H9 (cell line): ENCODE measurements at regions not wholly inside any gene's neighbourhood (a gene's known extent, or its start where the extent isn't known, plus 50 kb on each side); places are given as distances from the start of the nearest gene placed in this dataset.

ENCODE experiments used
- DNase-seq: peaks from one replicate; pipeline ENCODE4 v3.0.0-alpha.2; 2017
- H2AFZ ChIP-seq: one replicate; pipeline ENCODE4 v1.6.1; 2013; ENCODE audit warnings: mild to moderate bottlenecking, low read length, control low read depth, moderate library complexity
- H2AK5ac ChIP-seq: 2 replicates; pipeline ENCODE4 v1.6.1; 2013; ENCODE audit warnings: low read length, control low read depth, mixed read lengths; ENCODE audit not compliant: insufficient read length
- H2BK120ac ChIP-seq: one replicate; pipeline ENCODE4 v1.6.1; 2013; ENCODE audit warnings: low read depth, mild to moderate bottlenecking, low read length, control low read depth, inconsistent platforms; ENCODE audit not compliant: poor library complexity, severe bottlenecking
- H2BK12ac ChIP-seq: 2 replicates; pipeline ENCODE4 v1.6.1; 2013; ENCODE audit warnings: low read length, control low read depth, mixed read lengths, low read depth; ENCODE audit not compliant: insufficient read length
- H2BK15ac ChIP-seq: 2 replicates; pipeline ENCODE4 v1.6.1; 2013; ENCODE audit warnings: low read depth, low read length, control low read depth
- H2BK20ac ChIP-seq: one replicate; pipeline ENCODE4 v1.6.1; 2013; ENCODE audit warnings: low read depth, mild to moderate bottlenecking, low read length, control low read depth, inconsistent platforms; ENCODE audit not compliant: poor library complexity, severe bottlenecking
- H2BK5ac ChIP-seq: 2 replicates; pipeline ENCODE4 v1.6.1; 2013; ENCODE audit warnings: low read length, control low read depth, mixed read lengths; ENCODE audit not compliant: insufficient read length
- H3K14ac ChIP-seq: 2 replicates; pipeline ENCODE4 v1.6.1; 2013; ENCODE audit warnings: low read length, control low read depth; ENCODE audit not compliant: insufficient read depth
- H3K18ac ChIP-seq: 2 replicates; pipeline ENCODE4 v1.6.1; 2013; ENCODE audit warnings: low read depth, mild to moderate bottlenecking, mixed read lengths, low read length, control low read depth; ENCODE audit not compliant: insufficient read length
- H3K23ac ChIP-seq: 2 replicates; pipeline ENCODE4 v1.6.1; 2013; ENCODE audit warnings: low read length, control low read depth, mixed read lengths, low read depth; ENCODE audit not compliant: insufficient read length
- H3K23me2 ChIP-seq: 2 replicates; pipeline ENCODE4 v1.6.1; 2013; ENCODE audit warnings: low read depth, mild to moderate bottlenecking, mixed read lengths, low read length, control low read depth; ENCODE audit not compliant: insufficient read length, poor library complexity, severe bottlenecking
- H3K27ac ChIP-seq: 2 replicates; pipeline ENCODE4 v1.5.1; 2013; ENCODE audit warnings: low read length, control low read depth, mixed read lengths, low read depth; ENCODE audit not compliant: insufficient read length
- H3K27me3 ChIP-seq: 2 replicates; pipeline ENCODE4 v1.6.1; 2013; ENCODE audit warnings: low read length, control low read depth, inconsistent platforms; ENCODE audit not compliant: insufficient read depth
- H3K4ac ChIP-seq: 2 replicates; pipeline ENCODE4 v1.6.1; 2013; ENCODE audit warnings: low read depth, mild to moderate bottlenecking, control low read depth, inconsistent platforms, low read length, moderate library complexity
- H3K4me1 ChIP-seq: 2 replicates; pipeline ENCODE4 v1.6.1; 2013; ENCODE audit warnings: low read length, control low read depth, inconsistent platforms; ENCODE audit not compliant: insufficient read depth
- H3K4me2 ChIP-seq: 2 replicates; pipeline ENCODE4 v1.6.1; 2013; ENCODE audit warnings: low read length, control low read depth, mixed read lengths; ENCODE audit not compliant: insufficient read length, insufficient read depth
- H3K56ac ChIP-seq: 2 replicates; pipeline ENCODE4 v1.6.1; 2013; ENCODE audit warnings: low read depth, mild to moderate bottlenecking, mixed read lengths, low read length, control low read depth; ENCODE audit not compliant: insufficient read length
- H3K79me1 ChIP-seq: 2 replicates; pipeline ENCODE4 v1.6.1; 2013; ENCODE audit warnings: low read depth, mild to moderate bottlenecking, moderate library complexity, low read length, control low read depth, inconsistent platforms; ENCODE audit not compliant: insufficient read depth, poor library complexity, severe bottlenecking
- H3K79me2 ChIP-seq: 2 replicates; pipeline ENCODE4 v1.6.1; 2013; ENCODE audit warnings: low read length, control low read depth, inconsistent platforms; ENCODE audit not compliant: insufficient read depth
- H3K9ac ChIP-seq: 2 replicates; pipeline ENCODE4 v1.6.1; 2013; ENCODE audit warnings: low read length, control low read depth, mixed read lengths; ENCODE audit not compliant: insufficient read length; ENCODE audit errors: extremely low read depth
- H3K9me3 ChIP-seq: one replicate; pipeline ENCODE4 v1.6.1; 2013; ENCODE audit warnings: low read depth, low read length, inconsistent platforms; ENCODE audit not compliant: control insufficient read depth
- H3T11ph ChIP-seq: one replicate; pipeline ENCODE4 v1.6.1; 2013; ENCODE audit warnings: mild to moderate bottlenecking, low read length, control low read depth, inconsistent platforms
- H4K20me1 ChIP-seq: one replicate; pipeline ENCODE4 v1.6.1; 2013; ENCODE audit not compliant: control insufficient read depth, insufficient read length, insufficient read depth
- H4K5ac ChIP-seq: 2 replicates; pipeline ENCODE4 v1.6.1; 2013; ENCODE audit warnings: low read depth, mild to moderate bottlenecking, mixed read lengths, low read length, control low read depth; ENCODE audit not compliant: insufficient read length
- H4K8ac ChIP-seq: replicated peaks from 2 replicates; pipeline ENCODE4 v1.6.1; 2013; ENCODE audit warnings: low read length, control low read depth, mixed read lengths, low read depth; ENCODE audit not compliant: insufficient read length
- H4K91ac ChIP-seq: 2 replicates; pipeline ENCODE4 v1.6.1; 2013; ENCODE audit warnings: low read depth, mild to moderate bottlenecking, moderate library complexity, mixed read lengths, low read length, control low read depth; ENCODE audit not compliant: insufficient read length
- H3K27ac Mint-ChIP-seq, 3 experiments: 2 replicates in 2 of 3; 3 replicates in 1 of 3; pipeline ENCODE4 v1.8.0; 2020 to 2021; ENCODE audit warnings: mixed read lengths in 3 of 3, mild to moderate bottlenecking in 1 of 3, moderate library complexity in 1 of 3
- H3K27me3 Mint-ChIP-seq: 2 replicates; pipeline ENCODE4 v1.8.0; 2021; ENCODE audit warnings: low read depth, mild to moderate bottlenecking, moderate library complexity, mixed read lengths
- H3K36me3 Mint-ChIP-seq, 3 experiments: 2 replicates in 2 of 3; 3 replicates in 1 of 3; pipeline ENCODE4 v1.8.0; 2020 to 2021; ENCODE audit warnings: low read depth in 3 of 3, mixed read lengths in 3 of 3; ENCODE audit not compliant: insufficient read depth in 1 of 3
- H3K4me1 Mint-ChIP-seq, 2 experiments: 2 replicates each; pipeline ENCODE4 v1.8.0; 2020; ENCODE audit warnings: mixed read lengths in 2 of 2
- H3K4me3 Mint-ChIP-seq, 2 experiments: 2 replicates in 1 of 2; 3 replicates in 1 of 2; pipeline ENCODE4 v1.8.0; 2020 to 2021; ENCODE audit warnings: mild to moderate bottlenecking in 2 of 2, mixed read lengths in 2 of 2, moderate library complexity in 1 of 2
- H3K9me3 Mint-ChIP-seq, 2 experiments: 2 replicates in 1 of 2; 3 replicates in 1 of 2; pipeline ENCODE4 v1.8.0; 2020; ENCODE audit warnings: mild to moderate bottlenecking in 2 of 2, mixed read lengths in 2 of 2, moderate library complexity in 1 of 2
- WGBS: extraction: QIAGEN DNeasy Blood & Tissue Kit; methylation state at CpG from one replicate; pipeline ENCODE4 v1.1.7; 2013; ENCODE audit warnings: missing lambda C conversion rate, low lambda C conversion rate, mixed read lengths; ENCODE audit not compliant: insufficient read length; ENCODE audit errors: extremely low coverage; 5-methylcytosine and 5-hydroxymethylcytosine counted together
- TF ChIP-seq, protein P1 (sequence below): fragments of 200-600 bp; sonication (generic); conservative IDR thresholded peaks from 3 replicates; pipeline ENCODE4 v1.8.0; 2021; ENCODE audit warnings: antibody characterized with exemption, mild to moderate bottlenecking

DNA sequence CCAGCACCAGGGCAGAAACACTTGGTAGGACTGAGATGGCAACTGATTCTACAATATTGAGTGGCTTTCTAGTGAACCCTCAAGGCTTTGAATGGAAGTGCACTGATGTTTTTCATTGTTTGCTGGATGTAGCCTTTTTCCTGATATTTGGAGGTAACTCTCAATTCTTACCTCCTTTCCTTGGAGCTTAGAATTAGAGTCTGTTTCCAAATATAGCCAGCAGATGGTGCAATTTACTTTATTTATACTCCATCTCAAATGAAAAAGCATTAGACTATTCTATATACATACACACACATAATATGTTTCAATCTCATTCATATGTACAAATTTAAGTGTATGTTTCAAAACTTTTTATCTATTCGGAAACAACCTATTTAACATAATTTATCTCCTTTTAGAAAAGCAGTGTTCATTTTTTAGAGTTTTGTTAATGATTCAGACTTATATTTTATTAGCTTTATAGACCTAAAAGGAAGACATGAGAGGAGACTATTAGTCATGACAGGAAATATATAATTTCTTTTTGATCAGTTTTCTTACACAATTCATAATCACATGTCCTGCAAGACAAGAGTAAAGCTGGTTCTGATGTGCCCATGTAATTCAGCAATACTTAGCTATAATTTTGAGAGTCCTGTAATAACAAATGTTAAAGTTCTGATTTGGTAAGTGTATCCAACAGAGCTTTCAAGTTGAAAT lies 124.8 kb downstream of the NUP35 start:
- Histone ChIP-seq H2BK20ac (no peak overlapping the region), H3K4ac (no peak overlapping the region), H2BK120ac (no peak overlapping the region), H3K79me1 (no peaks in the 10 kb centered on the region), H3K14ac (no peak overlapping the region), H2BK15ac (no peak overlapping the region), H4K91ac (no peak overlapping the region), H3K4me2 (no peak overlapping the region), H3K4me1 (no peaks in the 10 kb centered on the region), H3K18ac (no peak overlapping the region), H3K9ac (no peak overlapping the region), H4K5ac (no peak overlapping the region), H3K9me3 (no peaks in the 10 kb centered on the region), H3K79me2 (no peaks in the 10 kb centered on the region), H4K8ac (no peak overlapping the region), H3K27ac (no peak overlapping the region), H3T11ph (no peak overlapping the region), H2AFZ (no peak overlapping the region), H3K23me2 (no peaks in the 10 kb centered on the region), H3K56ac (no peak overlapping the region), H2AK5ac (no peak overlapping the region), H3K27me3 (no peaks in the 10 kb centered on the region), H3K23ac (no peak overlapping the region), H4K20me1 (no peaks in the 10 kb centered on the region), H2BK5ac (no peak overlapping the region), H2BK12ac (no peak overlapping the region)
- Mint-ChIP-seq H3K27ac (no peak overlapping the region), H3K36me3 (no peaks in the 10 kb centered on the region), H3K4me3 (no peak overlapping the region), H3K27me3 (no peaks in the 10 kb centered on the region), H3K4me1 (peaks cover 0 to 2% of the 10 kb centered on the region in 2 experiments; a peak in 1 of 4 replicates), H3K9me3 (no peaks in the 10 kb centered on the region)
- no peak for DNase-seq
- no CpG with 5 or more reads among the region's 1 CpG for WGBS
- TF ChIP-seq, protein P1, sequence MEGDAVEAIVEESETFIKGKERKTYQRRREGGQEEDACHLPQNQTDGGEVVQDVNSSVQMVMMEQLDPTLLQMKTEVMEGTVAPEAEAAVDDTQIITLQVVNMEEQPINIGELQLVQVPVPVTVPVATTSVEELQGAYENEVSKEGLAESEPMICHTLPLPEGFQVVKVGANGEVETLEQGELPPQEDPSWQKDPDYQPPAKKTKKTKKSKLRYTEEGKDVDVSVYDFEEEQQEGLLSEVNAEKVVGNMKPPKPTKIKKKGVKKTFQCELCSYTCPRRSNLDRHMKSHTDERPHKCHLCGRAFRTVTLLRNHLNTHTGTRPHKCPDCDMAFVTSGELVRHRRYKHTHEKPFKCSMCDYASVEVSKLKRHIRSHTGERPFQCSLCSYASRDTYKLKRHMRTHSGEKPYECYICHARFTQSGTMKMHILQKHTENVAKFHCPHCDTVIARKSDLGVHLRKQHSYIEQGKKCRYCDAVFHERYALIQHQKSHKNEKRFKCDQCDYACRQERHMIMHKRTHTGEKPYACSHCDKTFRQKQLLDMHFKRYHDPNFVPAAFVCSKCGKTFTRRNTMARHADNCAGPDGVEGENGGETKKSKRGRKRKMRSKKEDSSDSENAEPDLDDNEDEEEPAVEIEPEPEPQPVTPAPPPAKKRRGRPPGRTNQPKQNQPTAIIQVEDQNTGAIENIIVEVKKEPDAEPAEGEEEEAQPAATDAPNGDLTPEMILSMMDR: peak; percentile 73
